HG03095 (cell line): ENCODE measurements at regions not wholly inside any gene's neighbourhood (a gene's known extent, or its start where the extent isn't known, plus 50 kb on each side); places are given as distances from the start of the nearest gene placed in this dataset.

Experiments
- ATAC-seq: cut with Tn5 transposase; IDR thresholded peaks from one replicate; pipeline ENCODE4 v1.9.1; 2021; ENCODE audit warnings: moderate library complexity; ENCODE audit not compliant: unreplicated experiment

DNA sequence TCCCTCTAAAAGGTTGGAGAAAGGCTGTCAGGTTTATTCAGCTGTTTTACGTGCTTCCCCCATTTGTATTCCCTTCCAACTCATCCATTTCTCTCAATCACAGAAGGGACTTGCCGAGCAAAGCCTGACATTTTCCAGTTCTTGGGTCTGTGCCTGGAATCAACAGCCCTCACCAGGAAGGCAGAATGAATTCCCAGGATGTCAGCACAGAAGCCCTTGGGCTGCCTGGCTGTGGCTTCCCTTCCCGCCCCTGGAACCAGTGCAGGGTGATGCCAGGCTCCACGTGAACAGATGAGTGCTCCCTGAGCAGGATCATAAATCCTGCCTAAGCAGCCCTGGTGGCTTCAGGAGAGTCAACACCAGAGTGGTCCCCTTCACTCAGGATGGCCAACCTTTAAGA lies 86.1 kb upstream of the CD83 start:
- ATAC-seq: no peak

DNA sequence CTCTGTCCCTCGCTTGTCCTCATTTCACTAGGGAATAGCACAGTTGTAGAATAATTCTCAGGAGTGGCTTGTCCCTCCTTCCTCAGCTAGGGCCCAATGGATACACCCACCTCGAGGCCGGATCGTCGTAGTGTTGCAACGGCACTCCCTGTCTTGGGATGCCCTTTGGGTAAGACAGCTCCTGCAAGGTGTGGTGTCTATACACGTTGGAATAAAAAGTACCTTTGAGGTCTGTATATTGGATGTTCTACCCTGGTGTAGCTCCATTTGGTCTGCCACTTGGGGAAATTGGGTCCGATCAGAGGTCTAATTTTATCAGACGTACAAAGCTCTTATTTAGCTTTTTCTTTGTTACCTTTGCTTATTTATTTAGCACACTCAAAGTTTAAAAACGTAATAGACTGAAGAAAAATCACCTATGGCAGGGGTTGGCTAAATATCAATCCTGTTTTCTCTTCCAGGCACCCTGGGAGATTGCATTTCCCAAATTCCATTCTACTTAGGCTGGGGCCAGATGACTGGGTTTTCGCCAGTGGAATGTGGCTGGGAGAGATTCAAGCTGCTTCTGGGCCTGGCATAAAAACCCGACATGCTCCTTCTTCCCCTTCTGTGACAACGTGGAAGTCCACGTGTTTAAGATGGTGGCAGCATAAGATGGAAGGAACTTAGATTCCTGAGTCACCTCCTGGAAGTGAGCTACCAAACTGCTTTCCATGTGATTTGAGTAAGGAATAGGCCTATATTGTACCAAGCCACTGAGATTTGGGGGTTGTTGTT lies 82.3 kb upstream of the CD83 start:
- no peak for ATAC-seq

DNA sequence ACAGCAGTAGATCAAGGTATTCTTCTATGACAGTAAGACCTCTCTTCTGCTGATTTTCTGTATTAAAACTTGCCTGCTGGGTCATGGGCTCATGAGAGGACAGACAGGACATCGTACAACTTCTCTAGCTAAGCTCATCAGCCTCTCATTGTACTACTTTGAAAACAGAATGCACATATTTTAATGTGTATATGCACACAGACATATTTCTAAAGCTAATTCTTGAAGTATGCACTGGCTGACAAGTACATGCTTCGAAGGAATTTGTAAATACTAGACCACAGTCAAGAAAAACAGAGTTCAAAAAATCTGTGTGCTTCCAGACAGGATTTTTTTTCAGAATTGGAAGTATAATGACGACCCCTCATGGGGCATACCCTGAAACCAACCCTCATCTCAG lies 81.7 kb upstream of the CD83 start:
- ATAC-seq: no peak

DNA sequence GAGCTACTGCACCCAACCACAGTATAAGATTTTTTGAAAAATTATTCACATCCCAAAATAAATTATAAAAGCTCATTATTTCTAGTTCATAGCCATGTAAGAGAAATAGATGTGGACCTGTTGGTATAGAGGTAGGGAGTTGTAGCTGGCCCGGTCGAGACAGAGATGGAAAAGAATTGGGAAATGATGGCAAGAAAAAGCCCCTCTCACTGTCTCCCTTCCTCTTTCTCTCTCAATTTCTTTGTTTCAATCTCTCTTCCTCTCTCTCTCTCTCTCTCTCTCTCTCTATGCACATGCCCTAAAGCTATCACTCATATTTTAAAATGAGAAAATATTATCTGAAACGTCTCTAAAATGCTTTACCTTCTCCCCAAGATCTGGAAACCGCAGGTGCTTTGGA lies 80.7 kb upstream of the CD83 start:
- no peak for ATAC-seq

DNA sequence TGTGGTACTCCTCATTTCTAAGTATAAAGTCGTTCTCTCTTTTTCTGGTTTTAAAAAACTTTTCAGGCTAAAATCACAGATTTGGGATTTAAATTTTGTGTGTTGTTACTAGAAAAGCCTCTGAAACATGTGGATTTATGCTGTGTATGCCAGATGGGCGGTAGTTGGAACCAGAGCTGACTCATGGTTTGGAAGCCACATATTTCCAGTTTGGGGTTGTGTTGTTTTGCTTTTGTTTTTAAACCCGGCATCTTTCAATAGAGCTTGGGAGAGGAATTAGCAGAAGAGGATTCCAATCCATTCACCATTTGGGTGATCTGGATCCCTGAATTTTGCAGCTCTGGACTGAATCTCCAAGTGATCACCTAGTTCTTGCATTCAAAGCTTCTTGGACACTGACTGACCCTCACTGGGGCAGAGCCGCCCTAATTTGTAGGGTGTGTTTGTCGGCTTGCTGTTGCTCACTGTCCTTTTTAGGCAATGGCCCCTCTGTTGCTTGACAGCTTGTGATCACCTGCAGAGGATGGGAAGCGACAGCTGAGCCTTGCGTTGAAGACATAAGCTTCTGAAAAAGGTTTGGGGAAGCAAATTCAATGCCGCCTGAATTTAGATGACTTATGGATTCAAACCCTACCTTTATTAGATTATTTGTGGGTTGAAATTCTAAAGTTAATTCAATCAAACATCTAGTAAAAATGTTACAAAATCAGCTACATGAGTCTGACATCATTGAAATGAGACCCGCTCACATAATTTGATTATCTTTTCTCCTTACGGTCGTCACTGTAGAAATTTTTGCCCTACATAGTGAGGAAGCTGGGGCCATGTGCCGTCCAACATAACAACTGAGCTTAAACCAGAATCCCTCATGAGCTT lies 79.9 kb upstream of the CD83 start:
- no peak for ATAC-seq

DNA sequence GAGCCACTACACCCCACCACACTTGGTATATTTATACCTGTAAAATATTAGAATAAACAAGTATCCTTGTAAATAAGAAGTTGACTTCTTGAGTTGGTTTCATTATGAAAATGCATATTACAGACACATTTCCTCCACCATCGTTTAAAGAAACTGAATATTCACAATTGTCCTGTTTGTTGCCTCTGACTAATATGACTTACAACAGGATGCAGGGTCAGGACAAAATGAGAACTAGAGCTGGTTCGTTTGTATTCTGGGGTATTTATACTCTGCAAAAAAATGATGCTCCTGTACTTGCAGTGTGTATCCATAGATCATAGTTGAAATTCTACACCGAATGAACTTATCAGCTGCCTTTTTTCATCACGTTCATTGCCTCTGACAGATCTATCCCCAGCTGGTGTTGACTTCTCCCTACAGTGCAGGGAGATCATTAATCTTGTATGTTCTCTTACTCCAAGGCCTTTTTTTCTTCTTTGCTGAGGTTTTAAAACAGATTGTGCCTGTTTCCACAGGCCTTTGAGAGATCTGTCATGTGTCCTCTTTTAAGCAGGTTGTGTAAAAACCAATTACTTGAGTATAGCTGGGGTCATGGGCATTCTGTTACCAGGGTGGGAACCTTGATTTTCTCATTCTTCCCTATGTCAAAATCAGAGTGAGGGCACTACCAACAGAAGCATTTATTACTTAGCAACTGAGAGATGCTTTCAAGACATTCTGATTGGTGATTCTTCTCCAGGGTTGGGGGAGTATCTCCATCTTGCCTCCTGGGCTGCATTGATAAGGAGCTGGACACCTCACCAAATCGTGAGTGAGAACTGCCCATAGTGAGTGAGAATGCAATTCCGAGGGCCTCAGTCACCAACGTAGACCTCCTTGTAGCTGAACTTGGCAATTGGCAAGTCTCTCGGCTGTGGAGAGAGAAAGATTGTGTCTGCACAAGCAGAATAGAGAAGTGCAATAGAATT lies 78.8 kb upstream of the CD83 start:
- ATAC-seq: no peak

DNA sequence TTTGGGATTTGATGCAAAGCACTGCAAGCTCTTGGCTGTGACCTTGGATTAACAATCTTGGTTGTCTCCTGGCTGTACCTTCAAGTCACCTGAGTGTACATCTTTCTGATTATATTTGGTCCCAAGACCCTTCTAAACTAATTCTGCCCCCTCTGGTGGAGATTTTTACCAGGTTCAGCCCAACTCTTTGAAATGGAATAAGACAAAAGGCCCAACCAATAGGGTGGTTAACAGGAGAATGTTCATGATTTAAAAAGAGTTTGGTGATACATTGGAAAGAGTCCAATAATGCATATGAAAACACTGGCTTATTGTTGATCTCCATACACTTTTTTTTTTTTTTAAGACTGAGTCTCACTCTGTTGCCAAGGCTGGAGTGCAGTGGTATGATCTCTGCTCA lies 77.5 kb upstream of the CD83 start:
- ATAC-seq: no peak

DNA sequence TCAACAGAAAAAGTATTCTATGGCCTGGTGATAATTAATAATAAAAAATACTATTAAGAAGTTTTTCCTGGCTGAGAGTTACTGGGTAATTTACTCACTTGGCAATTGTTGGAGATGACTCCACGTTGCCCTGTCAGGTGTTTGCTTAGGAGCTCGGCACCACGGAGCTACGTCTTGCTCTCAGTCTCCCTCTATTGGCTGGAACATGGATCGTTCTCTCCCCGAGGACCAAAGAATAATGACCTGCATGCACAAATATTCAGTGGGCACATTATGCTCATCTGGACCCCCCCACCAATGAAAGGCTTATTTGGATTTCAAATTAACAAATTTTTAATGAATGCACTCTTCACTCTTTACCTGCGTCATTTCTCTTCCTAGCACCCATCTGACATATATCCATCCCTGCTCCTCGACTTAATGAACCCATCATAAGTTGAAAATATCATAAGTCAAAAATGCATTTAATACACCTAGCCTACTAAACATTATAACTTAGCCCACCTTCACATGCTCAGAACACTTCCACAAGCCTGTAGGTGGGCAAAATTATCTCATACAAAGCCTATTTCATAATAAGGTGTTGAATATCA lies 71.0 kb upstream of the CD83 start:
- no peak for ATAC-seq

DNA sequence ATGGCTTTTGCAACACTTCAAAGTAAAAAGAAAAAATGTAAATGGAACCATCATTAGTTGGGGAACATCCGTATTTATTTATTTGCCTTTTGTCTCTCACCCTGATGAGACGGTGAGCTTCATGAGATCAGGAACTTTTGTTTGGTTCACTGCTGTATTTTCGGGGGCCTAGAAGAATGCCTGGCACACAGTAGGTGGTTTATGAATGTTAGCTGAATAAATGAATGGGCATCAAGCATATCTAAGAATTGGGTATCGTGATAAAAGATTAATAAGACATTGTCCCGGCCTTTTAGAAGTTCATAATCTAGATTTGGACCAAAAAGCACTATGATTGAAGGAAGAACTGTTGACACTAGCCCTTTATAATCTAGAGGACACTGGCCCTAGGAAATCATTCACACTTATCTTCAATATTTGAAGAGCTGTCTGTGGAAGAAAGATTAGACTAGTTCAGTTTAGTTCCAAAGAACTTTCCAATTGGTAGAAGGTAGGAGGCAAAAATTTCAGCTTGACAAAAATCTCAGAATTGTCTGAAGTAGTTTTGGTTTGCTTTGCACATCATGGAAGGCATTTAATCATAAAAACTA lies 70.3 kb upstream of the CD83 start:
- no peak for ATAC-seq

DNA sequence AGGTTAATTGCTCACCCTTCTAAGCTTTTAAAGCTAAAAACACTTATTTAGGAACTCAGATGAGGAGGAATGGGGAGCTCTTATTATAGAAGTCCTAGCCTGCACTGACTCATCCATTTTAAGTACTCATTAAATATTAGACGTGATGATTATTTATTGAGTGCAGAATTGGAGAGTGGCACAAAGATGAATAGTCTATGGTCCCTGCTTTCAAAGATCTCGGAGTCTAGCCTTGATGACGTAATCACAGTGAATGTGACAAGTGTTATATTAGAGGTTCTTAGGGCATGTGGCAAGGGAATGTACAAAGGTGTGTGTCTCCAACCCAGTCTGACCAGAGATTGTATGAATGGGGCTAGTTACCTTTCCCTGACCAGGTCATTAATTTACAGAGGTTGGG lies 68.7 kb upstream of the CD83 start:
- ATAC-seq: no peak

DNA sequence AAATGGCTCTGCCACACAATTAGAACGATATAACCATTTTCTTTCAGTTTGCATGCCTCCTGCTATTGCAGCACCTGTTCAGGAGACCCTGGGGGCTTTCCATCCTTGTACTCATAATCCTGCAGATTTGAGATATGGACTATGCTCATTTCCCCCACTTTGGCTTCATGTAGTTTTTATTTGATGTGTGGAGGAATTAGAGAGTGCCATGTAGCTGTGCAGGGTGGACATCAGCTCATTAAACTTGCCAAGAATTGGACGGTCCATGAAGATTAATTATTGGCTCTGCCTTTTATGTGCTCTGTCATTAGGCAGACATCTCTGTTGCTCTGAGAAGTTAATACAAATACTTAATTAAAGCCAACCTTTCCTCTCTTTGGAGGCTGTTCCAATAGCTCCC lies 66.2 kb upstream of the CD83 start:
- ATAC-seq: no peak

DNA sequence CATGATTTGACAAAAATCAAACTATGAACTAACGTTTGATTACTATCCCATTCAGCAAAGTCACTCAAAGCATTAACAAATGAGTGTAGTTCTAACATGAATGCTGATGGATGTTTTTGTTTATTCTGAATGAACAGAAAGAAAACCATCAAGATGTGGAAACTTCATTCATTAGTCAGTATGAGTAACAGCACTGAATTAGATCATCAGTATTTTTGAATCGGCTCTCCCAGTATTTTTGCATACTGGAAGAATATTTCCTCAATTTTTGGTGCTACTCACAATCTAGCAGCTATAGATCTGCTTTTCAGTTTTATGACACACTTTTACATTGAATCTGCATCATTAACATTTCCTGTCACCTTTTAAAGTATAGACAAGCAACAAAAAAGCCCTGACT lies 63.8 kb upstream of the CD83 start:
- no peak for ATAC-seq

DNA sequence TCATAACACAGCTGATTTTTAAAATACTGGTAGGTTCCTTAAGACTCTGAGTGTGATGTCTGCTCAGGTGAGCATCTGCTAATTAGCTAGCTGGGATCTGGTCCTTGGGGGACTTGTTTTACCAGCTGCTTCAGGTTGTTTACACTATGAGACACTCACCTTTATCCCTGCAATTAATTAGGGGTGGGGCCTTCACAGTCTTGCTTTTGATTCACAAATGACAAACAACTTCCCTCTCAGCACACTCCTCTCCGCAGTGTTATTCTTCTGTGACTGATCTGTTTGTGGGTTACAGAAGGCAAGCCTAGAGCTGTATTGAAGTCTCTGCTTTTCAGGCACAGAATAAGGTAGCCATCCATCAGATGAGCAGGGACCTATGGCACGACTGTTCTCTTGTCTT lies 62.0 kb upstream of the CD83 start:
- no peak for ATAC-seq

DNA sequence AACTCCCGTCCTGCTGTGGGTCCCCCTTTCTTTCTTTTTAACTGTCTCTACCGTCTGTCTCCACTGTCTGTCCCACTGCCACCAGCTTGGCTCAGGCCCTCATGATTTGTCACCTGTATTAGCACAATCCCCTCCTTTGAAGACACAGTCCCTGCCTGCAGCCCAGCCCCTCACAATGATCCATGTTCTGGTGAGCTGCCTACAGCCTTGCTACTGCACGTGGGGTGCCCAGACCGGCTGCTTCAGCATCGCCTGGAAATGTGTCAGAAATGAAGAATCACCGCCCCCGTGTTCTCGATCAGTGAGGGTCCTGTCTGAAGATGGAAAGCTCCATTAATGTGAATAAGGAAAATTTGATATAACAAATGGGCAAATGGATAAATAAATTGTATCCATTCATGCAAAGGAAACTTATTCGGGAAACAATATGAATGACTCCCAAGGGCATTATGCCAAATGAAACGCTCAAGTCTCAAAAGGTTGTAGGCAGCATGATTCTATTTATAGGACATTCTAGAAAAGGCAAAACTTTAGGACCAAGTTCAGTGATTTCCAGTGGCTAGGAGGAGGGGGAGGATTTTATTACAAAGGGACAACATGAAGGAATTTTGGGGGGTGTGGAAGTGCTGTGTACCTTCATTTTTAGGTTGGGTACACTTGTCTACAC lies 59.4 kb upstream of the CD83 start:
- no peak for ATAC-seq

DNA sequence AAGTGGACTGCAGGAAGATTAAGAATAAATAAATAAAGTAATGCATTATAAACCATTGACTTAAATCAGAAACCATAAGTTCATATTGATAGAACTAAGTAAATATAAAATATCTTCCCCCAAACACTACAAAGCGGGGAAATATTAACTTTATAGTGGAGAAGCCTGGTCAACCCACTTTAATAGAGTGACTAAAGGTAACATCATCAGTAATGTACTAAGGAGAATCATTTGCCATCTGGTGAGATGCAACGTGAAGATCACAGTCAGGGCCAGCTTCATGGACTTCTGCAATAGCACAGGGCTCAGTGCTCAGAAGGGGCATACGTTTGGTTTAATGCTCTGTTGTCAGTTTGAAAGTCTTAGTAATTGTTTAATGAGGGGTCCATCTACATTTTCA lies 58.8 kb upstream of the CD83 start:
- ATAC-seq: no peak

DNA sequence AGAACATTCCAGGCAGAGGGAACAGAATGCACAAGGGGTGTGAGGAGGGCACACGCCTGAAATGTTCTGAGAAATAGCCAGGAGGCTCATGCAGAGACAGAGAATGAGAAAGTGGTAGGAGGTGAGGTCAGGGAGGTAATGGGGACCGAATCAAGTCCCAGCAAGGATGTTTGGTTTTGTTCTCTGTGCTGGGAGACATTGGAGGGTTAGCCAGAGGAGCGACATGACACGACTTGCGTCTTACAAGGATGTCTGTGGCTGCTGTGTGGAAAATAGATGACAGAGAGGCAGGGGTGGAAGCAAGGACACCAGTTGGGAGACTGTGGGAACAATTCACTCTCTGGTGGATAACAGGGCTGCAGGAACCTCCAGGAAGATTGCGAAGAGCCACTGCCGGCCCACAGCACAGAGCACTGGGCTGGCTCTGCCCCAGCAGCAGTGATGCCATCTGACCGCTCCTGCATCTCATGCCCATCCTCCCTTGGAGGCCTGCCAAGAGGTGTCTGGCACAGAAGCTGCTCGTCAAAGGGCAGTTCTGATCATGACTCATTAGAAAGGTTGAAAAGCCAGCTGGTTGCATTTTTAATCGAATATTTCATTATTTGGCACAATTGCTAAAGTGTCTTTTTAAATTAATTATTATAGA lies 57.7 kb upstream of the CD83 start:
- no peak for ATAC-seq

DNA sequence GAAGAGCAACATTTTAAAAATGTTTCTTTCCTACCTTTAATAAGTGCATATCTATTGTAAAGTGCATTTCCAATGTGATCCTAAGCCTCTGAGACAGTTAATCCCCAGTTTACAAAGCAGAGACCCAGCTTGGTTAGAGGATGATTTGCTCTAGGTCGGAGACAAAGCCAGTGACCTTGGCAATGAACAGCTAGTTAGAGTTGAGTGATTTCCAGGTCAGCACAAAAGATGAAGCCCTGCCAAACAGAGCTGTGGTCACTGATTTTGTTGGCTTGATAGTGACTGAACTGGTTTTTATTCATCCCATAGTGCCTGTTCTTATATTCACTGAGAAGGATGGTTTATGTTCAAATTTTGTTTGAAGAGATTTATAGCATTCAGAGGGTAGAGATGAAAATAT lies 56.6 kb upstream of the CD83 start:
- no peak for ATAC-seq

DNA sequence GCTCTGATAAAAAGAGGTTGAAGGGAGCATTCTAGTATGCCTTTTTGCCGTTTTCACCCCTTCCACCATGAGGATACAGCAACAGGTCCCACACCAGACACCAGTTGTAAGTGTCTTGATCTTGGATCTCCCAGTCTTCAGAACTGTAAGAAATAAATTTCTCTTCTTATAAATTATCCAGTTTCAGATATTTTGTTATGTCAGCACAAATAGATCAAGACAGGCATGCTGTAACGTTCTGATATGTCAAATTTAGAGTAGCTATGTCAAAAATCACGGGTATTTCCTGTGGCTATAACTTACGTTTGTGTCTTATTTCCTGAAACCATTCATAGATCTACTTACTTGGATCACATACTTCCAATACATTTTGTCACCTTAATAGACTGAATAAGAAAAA lies 55.9 kb upstream of the CD83 start:
- ATAC-seq: no peak

DNA sequence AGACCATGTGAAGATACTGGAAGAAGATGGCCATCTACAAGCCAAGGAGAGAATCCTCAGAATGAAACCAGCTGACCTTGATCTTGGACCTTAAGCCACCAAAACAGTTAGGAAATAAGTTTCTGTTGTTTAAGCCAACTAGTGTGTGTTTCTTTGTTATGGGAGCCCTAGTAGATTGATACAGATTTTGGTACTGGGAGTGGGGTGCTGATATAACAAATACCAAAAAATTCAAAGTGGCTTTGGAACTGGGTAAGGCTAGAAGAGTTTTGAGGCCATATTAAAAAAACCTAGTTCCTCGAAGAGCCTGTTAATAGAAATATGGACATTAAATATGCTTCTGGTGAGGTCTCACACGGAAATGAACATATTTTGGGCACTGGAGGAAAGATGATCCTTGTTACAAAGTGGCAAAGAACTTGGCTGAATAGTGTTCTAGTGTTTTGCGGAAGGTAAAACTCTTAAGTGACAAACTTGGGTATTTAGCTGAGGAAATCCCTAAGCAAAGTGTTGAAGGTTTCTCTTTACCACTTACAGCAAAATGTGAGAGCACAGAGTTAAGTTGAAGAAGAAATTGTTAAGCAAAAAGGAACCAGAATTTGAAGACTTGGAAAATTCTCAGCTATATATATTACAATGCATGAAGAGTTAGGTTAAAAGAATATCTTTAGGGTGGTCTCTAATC lies 55.1 kb upstream of the CD83 start:
- ATAC-seq: no peak
